Testis (tissue), 2 donors: ENCODE measurements at regions not wholly inside any gene's neighbourhood (a gene's known extent, or its start where the extent isn't known, plus 50 kb on each side); places are given as distances from the start of the nearest gene placed in this dataset.

Source experiments
- POLR2A ChIP-seq: fragments of 450-650 bp; IDR thresholded peaks from one replicate; pipeline ENCODE4 v1.6.1; 2017; ENCODE audit warnings: antibody characterized with exemption, mild to moderate bottlenecking, moderate library complexity
- TF ChIP-seq, protein P1 (sequence below), 3 experiments: fragments of 450-650 bp in 2 of 3; fragments of 200-600 bp in 1 of 3; sonication (generic) in 1 of 3; IDR thresholded peaks; one replicate each; pipeline ENCODE4 v1.5.1; 2016 to 2019; ENCODE audit warnings: antibody characterized with exemption in 3 of 3, mild to moderate bottlenecking in 2 of 3, moderate library complexity in 1 of 3

DNA sequence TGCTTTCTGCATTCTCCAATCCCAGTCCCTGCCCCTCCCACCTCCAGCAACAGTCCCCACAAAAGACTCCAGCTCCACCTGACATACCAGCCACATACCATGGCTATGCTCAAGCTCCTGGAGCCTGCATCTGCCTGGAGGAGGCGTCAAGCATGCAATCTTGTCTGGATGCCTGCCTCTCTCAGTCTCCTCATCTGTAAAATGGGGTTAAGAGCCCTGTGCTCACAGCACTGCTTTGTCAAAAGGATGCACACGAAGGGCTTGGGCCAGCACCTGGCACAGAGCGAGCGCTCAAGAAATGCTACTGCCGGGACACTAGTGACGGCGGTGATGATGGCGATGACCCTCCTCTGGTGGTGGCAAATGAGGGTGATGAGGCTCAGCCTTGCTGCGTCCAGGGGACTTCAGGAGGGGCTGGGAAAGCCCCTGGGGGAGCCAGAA lies 202.9 kb upstream of the IER5L start:
- TF ChIP-seq, protein P1, sequence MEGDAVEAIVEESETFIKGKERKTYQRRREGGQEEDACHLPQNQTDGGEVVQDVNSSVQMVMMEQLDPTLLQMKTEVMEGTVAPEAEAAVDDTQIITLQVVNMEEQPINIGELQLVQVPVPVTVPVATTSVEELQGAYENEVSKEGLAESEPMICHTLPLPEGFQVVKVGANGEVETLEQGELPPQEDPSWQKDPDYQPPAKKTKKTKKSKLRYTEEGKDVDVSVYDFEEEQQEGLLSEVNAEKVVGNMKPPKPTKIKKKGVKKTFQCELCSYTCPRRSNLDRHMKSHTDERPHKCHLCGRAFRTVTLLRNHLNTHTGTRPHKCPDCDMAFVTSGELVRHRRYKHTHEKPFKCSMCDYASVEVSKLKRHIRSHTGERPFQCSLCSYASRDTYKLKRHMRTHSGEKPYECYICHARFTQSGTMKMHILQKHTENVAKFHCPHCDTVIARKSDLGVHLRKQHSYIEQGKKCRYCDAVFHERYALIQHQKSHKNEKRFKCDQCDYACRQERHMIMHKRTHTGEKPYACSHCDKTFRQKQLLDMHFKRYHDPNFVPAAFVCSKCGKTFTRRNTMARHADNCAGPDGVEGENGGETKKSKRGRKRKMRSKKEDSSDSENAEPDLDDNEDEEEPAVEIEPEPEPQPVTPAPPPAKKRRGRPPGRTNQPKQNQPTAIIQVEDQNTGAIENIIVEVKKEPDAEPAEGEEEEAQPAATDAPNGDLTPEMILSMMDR (IDR thresholded peaks at IDR 0.05) = no peak
- TF ChIP-seq POLR2A = no peak
